ENCODE measurements at regions not wholly inside any gene's neighbourhood (a gene's known extent, or its start where the extent isn't known, plus 50 kb on each side); places are given as distances from the start of the nearest gene placed in this dataset.
"Not testable (repeated sequence)": the region's sequence is repeated elsewhere in the genome, so short reads cannot be mapped to it uniquely, and the experiment has no call there.

GRCh38 chr15:22179043-22179442 lies 98.7 kb downstream of the OR4M2 start:
- H3K36me3 Mint-ChIP-seq (ENCODE audit: low read depth); H3K9me3 ChIP-seq (ENCODE audit: control insufficient read depth, low read length, poor library complexity, severe bottlenecking); H3K27me3 Mint-ChIP-seq; DNase-seq; H3K4me1 Mint-ChIP-seq; H3K4me3 Mint-ChIP-seq; H3K27ac Mint-ChIP-seq: not testable (repeated sequence)
- peak; percentile 59 for ATAC-seq

GRCh38 chr15:22180611-22181010 lies 100.3 kb downstream of the OR4M2 start:
- ATAC-seq; H3K36me3 Mint-ChIP-seq (ENCODE audit: low read depth); H3K27me3 Mint-ChIP-seq; H3K9me3 ChIP-seq (ENCODE audit: control insufficient read depth, low read length, poor library complexity, severe bottlenecking); H3K27ac Mint-ChIP-seq; DNase-seq; H3K4me3 Mint-ChIP-seq; H3K4me1 Mint-ChIP-seq: not testable (repeated sequence)

- H3K27me3 Mint-ChIP-seq; H3K4me3 Mint-ChIP-seq; DNase-seq; H3K9me3 ChIP-seq (ENCODE audit: control insufficient read depth, low read length, poor library complexity, severe bottlenecking); H3K4me1 Mint-ChIP-seq; H3K27ac Mint-ChIP-seq; H3K36me3 Mint-ChIP-seq (ENCODE audit: low read depth); ATAC-seq: not testable (repeated sequence)
These were observed 104.4 kb downstream of the OR4M2 start for GRCh38 chr15:22184678-22185077.

- H3K36me3 Mint-ChIP-seq (ENCODE audit: low read depth); H3K27ac Mint-ChIP-seq; H3K4me1 Mint-ChIP-seq; H3K4me3 Mint-ChIP-seq; H3K27me3 Mint-ChIP-seq; H3K9me3 ChIP-seq (ENCODE audit: control insufficient read depth, low read length, poor library complexity, severe bottlenecking); DNase-seq: not testable (repeated sequence)
- ATAC-seq = peak; percentile 57
These were observed 106.7 kb downstream of the OR4M2 start for GRCh38 chr15:22186846-22187532.

- not testable (repeated sequence) for H3K27me3 Mint-ChIP-seq; H3K36me3 Mint-ChIP-seq (ENCODE audit: low read depth); H3K9me3 ChIP-seq (ENCODE audit: control insufficient read depth, low read length, poor library complexity, severe bottlenecking); DNase-seq; H3K4me3 Mint-ChIP-seq; H3K27ac Mint-ChIP-seq; ATAC-seq; H3K4me1 Mint-ChIP-seq
These were observed 111.5 kb downstream of the OR4M2 start for GRCh38 chr15:22191818-22192217.

GRCh38 chr15:22194739-22195617 lies 114.7 kb downstream of the OR4M2 start:
- H3K36me3 Mint-ChIP-seq (ENCODE audit: low read depth); H3K27ac Mint-ChIP-seq; DNase-seq; H3K27me3 Mint-ChIP-seq; H3K4me1 Mint-ChIP-seq; H3K4me3 Mint-ChIP-seq; H3K9me3 ChIP-seq (ENCODE audit: control insufficient read depth, low read length, poor library complexity, severe bottlenecking): not testable (repeated sequence)
- peak; percentile 81 for ATAC-seq

GRCh38 chr15:22196423-22196822 lies 116.1 kb downstream of the OR4M2 start:
- not testable (repeated sequence) for H3K4me3 Mint-ChIP-seq; H3K27ac Mint-ChIP-seq; H3K9me3 ChIP-seq (ENCODE audit: control insufficient read depth, low read length, poor library complexity, severe bottlenecking); H3K36me3 Mint-ChIP-seq (ENCODE audit: low read depth); H3K27me3 Mint-ChIP-seq; H3K4me1 Mint-ChIP-seq; DNase-seq; ATAC-seq

- not testable (repeated sequence) for H3K27me3 Mint-ChIP-seq; ATAC-seq; H3K36me3 Mint-ChIP-seq (ENCODE audit: low read depth); H3K27ac Mint-ChIP-seq; H3K9me3 ChIP-seq (ENCODE audit: control insufficient read depth, low read length, poor library complexity, severe bottlenecking); H3K4me1 Mint-ChIP-seq; H3K4me3 Mint-ChIP-seq; DNase-seq
These were observed 120.1 kb downstream of the OR4M2 start for GRCh38 chr15:22200417-22200816.

GRCh38 chr15:22201993-22202659 lies 121.8 kb downstream of the OR4M2 start:
- H3K4me1 Mint-ChIP-seq; DNase-seq; H3K4me3 Mint-ChIP-seq; H3K27ac Mint-ChIP-seq; ATAC-seq; H3K36me3 Mint-ChIP-seq (ENCODE audit: low read depth); H3K9me3 ChIP-seq (ENCODE audit: control insufficient read depth, low read length, poor library complexity, severe bottlenecking); H3K27me3 Mint-ChIP-seq: not testable (repeated sequence)

GRCh38 chr15:22203208-22203607 lies 122.9 kb downstream of the OR4M2 start:
- ATAC-seq = peak; percentile 63
- H3K27ac Mint-ChIP-seq; H3K4me1 Mint-ChIP-seq; H3K36me3 Mint-ChIP-seq (ENCODE audit: low read depth); H3K4me3 Mint-ChIP-seq; H3K9me3 ChIP-seq (ENCODE audit: control insufficient read depth, low read length, poor library complexity, severe bottlenecking); DNase-seq; H3K27me3 Mint-ChIP-seq: not testable (repeated sequence)

- H3K36me3 Mint-ChIP-seq (ENCODE audit: low read depth); H3K27ac Mint-ChIP-seq; H3K27me3 Mint-ChIP-seq; H3K4me3 Mint-ChIP-seq; H3K4me1 Mint-ChIP-seq; DNase-seq; ATAC-seq; H3K9me3 ChIP-seq (ENCODE audit: control insufficient read depth, low read length, poor library complexity, severe bottlenecking): not testable (repeated sequence)
These were observed 128.8 kb downstream of the OR4M2 start for GRCh38 chr15:22209086-22209485.

GRCh38 chr15:22222596-22222995 lies 142.3 kb downstream of the OR4M2 start:
- not testable (repeated sequence) for H3K36me3 Mint-ChIP-seq (ENCODE audit: low read depth); H3K9me3 ChIP-seq (ENCODE audit: control insufficient read depth, low read length, poor library complexity, severe bottlenecking); ATAC-seq; H3K4me3 Mint-ChIP-seq; DNase-seq
- Mint-ChIP-seq H3K4me1 (peaks cover 22% of the 10 kb centered on the region), H3K27ac (peak overlapping the region; percentile 53), H3K27me3 (peaks cover 16% of the 10 kb centered on the region)

- H3K36me3 Mint-ChIP-seq (ENCODE audit: low read depth) = peaks cover 2% of the 10 kb centered on the region
- H3K27ac Mint-ChIP-seq = peak overlapping the region; percentile 65
- peaks cover 22% of the 10 kb centered on the region for H3K4me1 Mint-ChIP-seq
- peak overlapping the region; percentile 60 for H3K4me3 Mint-ChIP-seq
- DNase-seq (no peak), ATAC-seq (no peak)
- H3K9me3 ChIP-seq (ENCODE audit: control insufficient read depth, low read length, poor library complexity, severe bottlenecking) = no peaks in the 10 kb centered on the region
- peaks cover 16% of the 10 kb centered on the region for H3K27me3 Mint-ChIP-seq
These were observed 143.9 kb downstream of the OR4M2 start for GRCh38 chr15:22224241-22224671.

All from T-helper 17 cell (primary cell).